ENCODE measurements at regions not wholly inside any gene's neighbourhood (a gene's known extent, or its start where the extent isn't known, plus 50 kb on each side); places are given as distances from the start of the nearest gene placed in this dataset.

DNA sequence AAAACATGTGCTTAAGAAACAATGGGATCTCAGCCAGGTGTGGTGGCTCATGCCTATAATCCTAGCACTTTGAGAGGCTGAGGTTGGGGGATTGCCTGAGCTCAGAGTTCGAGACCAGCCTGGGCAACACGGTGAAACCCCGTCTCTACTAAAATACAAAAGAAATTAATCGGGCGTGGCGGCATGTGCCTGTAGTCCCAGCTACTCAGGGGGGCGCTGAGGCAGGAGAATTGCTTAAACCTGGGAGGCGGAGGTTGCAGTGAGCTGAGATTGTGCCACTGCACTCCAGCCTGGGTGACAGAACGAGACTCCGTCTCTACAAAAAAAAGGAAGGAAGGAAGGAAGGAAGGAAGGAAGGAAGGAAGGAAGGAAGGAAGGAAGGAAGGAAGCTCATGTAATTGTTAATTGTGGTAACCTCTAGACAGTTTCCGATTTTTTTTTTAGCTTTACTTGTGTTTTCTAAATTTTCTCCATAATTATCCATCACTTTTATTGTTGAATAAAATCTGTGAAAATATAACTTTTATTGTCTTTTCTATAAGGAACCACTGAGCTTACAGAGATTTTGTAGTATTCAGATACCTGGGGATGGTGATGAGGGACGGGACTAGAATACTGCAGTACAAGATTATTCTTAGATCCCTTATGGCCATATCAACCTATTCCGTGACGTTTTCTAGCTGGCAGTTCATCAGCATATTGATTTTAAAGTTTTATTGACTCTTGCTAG, 506.9 kb downstream of the NR2F2 start:
- TF ChIP-seq, protein P1, sequence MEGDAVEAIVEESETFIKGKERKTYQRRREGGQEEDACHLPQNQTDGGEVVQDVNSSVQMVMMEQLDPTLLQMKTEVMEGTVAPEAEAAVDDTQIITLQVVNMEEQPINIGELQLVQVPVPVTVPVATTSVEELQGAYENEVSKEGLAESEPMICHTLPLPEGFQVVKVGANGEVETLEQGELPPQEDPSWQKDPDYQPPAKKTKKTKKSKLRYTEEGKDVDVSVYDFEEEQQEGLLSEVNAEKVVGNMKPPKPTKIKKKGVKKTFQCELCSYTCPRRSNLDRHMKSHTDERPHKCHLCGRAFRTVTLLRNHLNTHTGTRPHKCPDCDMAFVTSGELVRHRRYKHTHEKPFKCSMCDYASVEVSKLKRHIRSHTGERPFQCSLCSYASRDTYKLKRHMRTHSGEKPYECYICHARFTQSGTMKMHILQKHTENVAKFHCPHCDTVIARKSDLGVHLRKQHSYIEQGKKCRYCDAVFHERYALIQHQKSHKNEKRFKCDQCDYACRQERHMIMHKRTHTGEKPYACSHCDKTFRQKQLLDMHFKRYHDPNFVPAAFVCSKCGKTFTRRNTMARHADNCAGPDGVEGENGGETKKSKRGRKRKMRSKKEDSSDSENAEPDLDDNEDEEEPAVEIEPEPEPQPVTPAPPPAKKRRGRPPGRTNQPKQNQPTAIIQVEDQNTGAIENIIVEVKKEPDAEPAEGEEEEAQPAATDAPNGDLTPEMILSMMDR (conservative IDR thresholded peaks at IDR 0.05; ENCODE audit: low read depth, low read length): no peak
- Histone ChIP-seq H3K36me3 (ENCODE audit: insufficient read depth) (no peaks in the 10 kb centered on the region), H3K4me3 (IDR thresholded peaks at IDR 0.05; ENCODE audit: insufficient read depth, low read depth, low read length) (no peak overlapping the region), H3K9ac (no peak overlapping the region), H4K20me1 (ENCODE audit: insufficient read depth) (no peaks in the 10 kb centered on the region), H3K4me2 (no peak overlapping the region), H3K27me3 (ENCODE audit: insufficient read depth, low read depth) (no peaks in the 10 kb centered on the region), H3K27ac (no peak overlapping the region), H2AFZ (ENCODE audit: low read depth) (no peak overlapping the region), H3K4me1 (ENCODE audit: low read depth, poor library complexity, severe bottlenecking) (no peaks in the 10 kb centered on the region), H3K79me2 (ENCODE audit: insufficient read depth, low read depth) (no peaks in the 10 kb centered on the region)

DNA sequence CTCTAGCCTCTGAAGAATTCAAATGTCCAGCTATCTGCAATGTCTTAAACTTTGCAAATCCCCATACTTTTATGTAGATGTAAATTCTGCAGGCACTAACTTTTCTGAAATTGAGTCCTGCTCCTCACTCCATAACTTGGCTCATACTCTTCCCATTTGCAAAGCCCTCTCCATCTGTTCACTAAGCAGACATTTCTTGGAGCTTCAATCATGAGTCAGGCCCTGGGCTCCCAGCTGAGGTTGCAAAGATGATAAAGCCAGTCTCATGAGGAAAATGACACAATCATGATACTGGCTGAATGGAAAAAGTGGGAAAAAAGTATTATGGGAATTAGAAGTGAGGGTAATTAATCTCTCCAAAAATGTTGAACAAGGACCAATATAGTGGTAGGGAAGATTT, 507.6 kb downstream of the NR2F2 start:
- no peaks in the 10 kb centered on the region for H4K20me1 ChIP-seq (ENCODE audit: insufficient read depth)
- H3K36me3 ChIP-seq (ENCODE audit: insufficient read depth): no peaks in the 10 kb centered on the region
- H3K79me2 ChIP-seq (ENCODE audit: insufficient read depth, low read depth): no peaks in the 10 kb centered on the region
- H3K9ac ChIP-seq: no peak overlapping the region
- TF ChIP-seq, protein P1 (conservative IDR thresholded peaks at IDR 0.05; ENCODE audit: low read depth, low read length): no peak
- H3K27me3 ChIP-seq (ENCODE audit: insufficient read depth, low read depth): no peaks in the 10 kb centered on the region
- no peak overlapping the region for H2AFZ ChIP-seq (ENCODE audit: low read depth)
- no peak overlapping the region for H3K27ac ChIP-seq
- H3K4me3 ChIP-seq (IDR thresholded peaks at IDR 0.05; ENCODE audit: insufficient read depth, low read depth, low read length): no peak overlapping the region
- H3K4me1 ChIP-seq (ENCODE audit: low read depth, poor library complexity, severe bottlenecking): no peaks in the 10 kb centered on the region
- no peak overlapping the region for H3K4me2 ChIP-seq

DNA sequence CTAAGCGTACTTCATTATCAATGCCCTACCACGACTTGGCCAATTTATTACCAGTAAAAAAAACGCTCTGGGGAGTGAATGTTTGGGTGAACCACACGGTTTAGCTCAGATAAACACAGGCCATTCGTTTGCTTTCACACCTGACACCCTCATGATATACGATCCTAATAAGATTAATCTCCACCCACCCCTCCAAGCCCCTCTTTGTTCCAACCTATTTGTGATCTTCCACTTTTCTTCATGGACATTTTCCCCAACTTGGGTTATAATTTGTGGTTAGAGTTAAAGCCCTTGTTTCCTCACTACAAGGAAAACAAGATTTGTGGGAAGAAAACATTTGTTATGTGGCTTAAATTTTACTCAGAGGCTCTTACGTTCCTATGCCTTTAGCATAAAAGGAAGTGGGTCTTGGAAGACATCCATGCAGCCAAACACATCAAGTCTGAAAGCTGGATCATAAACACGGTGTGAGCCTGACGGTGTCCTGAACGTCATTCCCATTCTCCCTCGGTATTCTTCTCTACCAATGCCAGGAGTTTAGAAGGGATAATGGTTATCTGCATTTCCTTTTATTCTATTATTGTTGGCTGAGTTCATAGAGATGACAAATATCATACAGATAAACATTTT, 518.9 kb downstream of the NR2F2 start:
- Histone ChIP-seq H3K4me1 (ENCODE audit: low read depth, poor library complexity, severe bottlenecking) (no peaks in the 10 kb centered on the region), H3K4me2 (no peak overlapping the region), H4K20me1 (ENCODE audit: insufficient read depth) (no peaks in the 10 kb centered on the region), H2AFZ (ENCODE audit: low read depth) (no peak overlapping the region), H3K27me3 (ENCODE audit: insufficient read depth, low read depth) (no peaks in the 10 kb centered on the region), H3K79me2 (ENCODE audit: insufficient read depth, low read depth) (no peaks in the 10 kb centered on the region), H3K4me3 (IDR thresholded peaks at IDR 0.05; ENCODE audit: insufficient read depth, low read depth, low read length) (no peak overlapping the region), H3K9ac (no peak overlapping the region), H3K36me3 (ENCODE audit: insufficient read depth) (no peaks in the 10 kb centered on the region), H3K27ac (no peak overlapping the region)
- TF ChIP-seq, protein P1 (conservative IDR thresholded peaks at IDR 0.05; ENCODE audit: low read depth, low read length): no peak

DNA sequence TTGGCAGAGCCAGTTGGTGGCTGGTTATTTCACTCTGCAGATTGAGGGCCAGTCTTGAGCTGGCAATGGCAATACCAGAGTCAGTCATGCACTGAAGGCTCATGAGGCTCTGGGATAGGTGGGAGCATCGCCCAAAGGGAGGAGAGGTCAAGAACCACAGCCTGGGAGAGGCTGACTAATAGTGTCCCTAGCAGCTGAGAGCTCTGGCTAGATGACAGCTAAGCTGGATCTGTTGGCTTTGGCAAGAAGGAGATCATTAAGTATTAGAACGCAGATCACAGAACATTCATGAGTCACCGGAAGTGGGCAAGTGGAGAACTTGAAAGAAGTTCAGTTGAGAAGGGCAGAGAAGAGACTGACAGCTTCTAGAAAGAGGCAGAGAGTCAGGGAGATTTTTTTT, 521.1 kb downstream of the NR2F2 start:
- no peaks in the 10 kb centered on the region for H4K20me1 ChIP-seq (ENCODE audit: insufficient read depth)
- H3K79me2 ChIP-seq (ENCODE audit: insufficient read depth, low read depth): no peaks in the 10 kb centered on the region
- H3K27ac ChIP-seq: no peak overlapping the region
- TF ChIP-seq, protein P1 (conservative IDR thresholded peaks at IDR 0.05; ENCODE audit: low read depth, low read length): no peak
- no peaks in the 10 kb centered on the region for H3K36me3 ChIP-seq (ENCODE audit: insufficient read depth)
- no peaks in the 10 kb centered on the region for H3K4me1 ChIP-seq (ENCODE audit: low read depth, poor library complexity, severe bottlenecking)
- no peak overlapping the region for H3K4me3 ChIP-seq (IDR thresholded peaks at IDR 0.05; ENCODE audit: insufficient read depth, low read depth, low read length)
- no peak overlapping the region for H3K9ac ChIP-seq
- H3K4me2 ChIP-seq: no peak overlapping the region
- H2AFZ ChIP-seq (ENCODE audit: low read depth): no peak overlapping the region
- H3K27me3 ChIP-seq (ENCODE audit: insufficient read depth, low read depth): no peaks in the 10 kb centered on the region

Measured in KMS-11 (cell line).